H9 (cell line): ENCODE measurements at regions not wholly inside any gene's neighbourhood (a gene's known extent, or its start where the extent isn't known, plus 50 kb on each side); places are given as distances from the start of the nearest gene placed in this dataset.

ENCODE experiments used
- DNase-seq: peaks from one replicate; pipeline ENCODE4 v3.0.0-alpha.2; 2017
- H2AFZ ChIP-seq: one replicate; pipeline ENCODE4 v1.6.1; 2013; ENCODE audit warnings: mild to moderate bottlenecking, low read length, control low read depth, moderate library complexity
- H2AK5ac ChIP-seq: 2 replicates; pipeline ENCODE4 v1.6.1; 2013; ENCODE audit warnings: low read length, control low read depth, mixed read lengths; ENCODE audit not compliant: insufficient read length
- H2BK120ac ChIP-seq: one replicate; pipeline ENCODE4 v1.6.1; 2013; ENCODE audit warnings: low read depth, mild to moderate bottlenecking, low read length, control low read depth, inconsistent platforms; ENCODE audit not compliant: poor library complexity, severe bottlenecking
- H2BK12ac ChIP-seq: 2 replicates; pipeline ENCODE4 v1.6.1; 2013; ENCODE audit warnings: low read length, control low read depth, mixed read lengths, low read depth; ENCODE audit not compliant: insufficient read length
- H2BK15ac ChIP-seq: 2 replicates; pipeline ENCODE4 v1.6.1; 2013; ENCODE audit warnings: low read depth, low read length, control low read depth
- H2BK20ac ChIP-seq: one replicate; pipeline ENCODE4 v1.6.1; 2013; ENCODE audit warnings: low read depth, mild to moderate bottlenecking, low read length, control low read depth, inconsistent platforms; ENCODE audit not compliant: poor library complexity, severe bottlenecking
- H2BK5ac ChIP-seq: 2 replicates; pipeline ENCODE4 v1.6.1; 2013; ENCODE audit warnings: low read length, control low read depth, mixed read lengths; ENCODE audit not compliant: insufficient read length
- H3K14ac ChIP-seq: 2 replicates; pipeline ENCODE4 v1.6.1; 2013; ENCODE audit warnings: low read length, control low read depth; ENCODE audit not compliant: insufficient read depth
- H3K18ac ChIP-seq: 2 replicates; pipeline ENCODE4 v1.6.1; 2013; ENCODE audit warnings: low read depth, mild to moderate bottlenecking, mixed read lengths, low read length, control low read depth; ENCODE audit not compliant: insufficient read length
- H3K23ac ChIP-seq: 2 replicates; pipeline ENCODE4 v1.6.1; 2013; ENCODE audit warnings: low read length, control low read depth, mixed read lengths, low read depth; ENCODE audit not compliant: insufficient read length
- H3K23me2 ChIP-seq: 2 replicates; pipeline ENCODE4 v1.6.1; 2013; ENCODE audit warnings: low read depth, mild to moderate bottlenecking, mixed read lengths, low read length, control low read depth; ENCODE audit not compliant: insufficient read length, poor library complexity, severe bottlenecking
- H3K27ac ChIP-seq: 2 replicates; pipeline ENCODE4 v1.5.1; 2013; ENCODE audit warnings: low read length, control low read depth, mixed read lengths, low read depth; ENCODE audit not compliant: insufficient read length
- H3K27me3 ChIP-seq: 2 replicates; pipeline ENCODE4 v1.6.1; 2013; ENCODE audit warnings: low read length, control low read depth, inconsistent platforms; ENCODE audit not compliant: insufficient read depth
- H3K4ac ChIP-seq: 2 replicates; pipeline ENCODE4 v1.6.1; 2013; ENCODE audit warnings: low read depth, mild to moderate bottlenecking, control low read depth, inconsistent platforms, low read length, moderate library complexity
- H3K4me1 ChIP-seq: 2 replicates; pipeline ENCODE4 v1.6.1; 2013; ENCODE audit warnings: low read length, control low read depth, inconsistent platforms; ENCODE audit not compliant: insufficient read depth
- H3K4me2 ChIP-seq: 2 replicates; pipeline ENCODE4 v1.6.1; 2013; ENCODE audit warnings: low read length, control low read depth, mixed read lengths; ENCODE audit not compliant: insufficient read length, insufficient read depth
- H3K56ac ChIP-seq: 2 replicates; pipeline ENCODE4 v1.6.1; 2013; ENCODE audit warnings: low read depth, mild to moderate bottlenecking, mixed read lengths, low read length, control low read depth; ENCODE audit not compliant: insufficient read length
- H3K79me1 ChIP-seq: 2 replicates; pipeline ENCODE4 v1.6.1; 2013; ENCODE audit warnings: low read depth, mild to moderate bottlenecking, moderate library complexity, low read length, control low read depth, inconsistent platforms; ENCODE audit not compliant: insufficient read depth, poor library complexity, severe bottlenecking
- H3K79me2 ChIP-seq: 2 replicates; pipeline ENCODE4 v1.6.1; 2013; ENCODE audit warnings: low read length, control low read depth, inconsistent platforms; ENCODE audit not compliant: insufficient read depth
- H3K9ac ChIP-seq: 2 replicates; pipeline ENCODE4 v1.6.1; 2013; ENCODE audit warnings: low read length, control low read depth, mixed read lengths; ENCODE audit not compliant: insufficient read length; ENCODE audit errors: extremely low read depth
- H3K9me3 ChIP-seq: one replicate; pipeline ENCODE4 v1.6.1; 2013; ENCODE audit warnings: low read depth, low read length, inconsistent platforms; ENCODE audit not compliant: control insufficient read depth
- H3T11ph ChIP-seq: one replicate; pipeline ENCODE4 v1.6.1; 2013; ENCODE audit warnings: mild to moderate bottlenecking, low read length, control low read depth, inconsistent platforms
- H4K20me1 ChIP-seq: one replicate; pipeline ENCODE4 v1.6.1; 2013; ENCODE audit not compliant: control insufficient read depth, insufficient read length, insufficient read depth
- H4K5ac ChIP-seq: 2 replicates; pipeline ENCODE4 v1.6.1; 2013; ENCODE audit warnings: low read depth, mild to moderate bottlenecking, mixed read lengths, low read length, control low read depth; ENCODE audit not compliant: insufficient read length
- H4K8ac ChIP-seq: replicated peaks from 2 replicates; pipeline ENCODE4 v1.6.1; 2013; ENCODE audit warnings: low read length, control low read depth, mixed read lengths, low read depth; ENCODE audit not compliant: insufficient read length
- H4K91ac ChIP-seq: 2 replicates; pipeline ENCODE4 v1.6.1; 2013; ENCODE audit warnings: low read depth, mild to moderate bottlenecking, moderate library complexity, mixed read lengths, low read length, control low read depth; ENCODE audit not compliant: insufficient read length
- H3K27ac Mint-ChIP-seq, 3 experiments: 2 replicates in 2 of 3; 3 replicates in 1 of 3; pipeline ENCODE4 v1.8.0; 2020 to 2021; ENCODE audit warnings: mixed read lengths in 3 of 3, mild to moderate bottlenecking in 1 of 3, moderate library complexity in 1 of 3
- H3K27me3 Mint-ChIP-seq: 2 replicates; pipeline ENCODE4 v1.8.0; 2021; ENCODE audit warnings: low read depth, mild to moderate bottlenecking, moderate library complexity, mixed read lengths
- H3K36me3 Mint-ChIP-seq, 3 experiments: 2 replicates in 2 of 3; 3 replicates in 1 of 3; pipeline ENCODE4 v1.8.0; 2020 to 2021; ENCODE audit warnings: low read depth in 3 of 3, mixed read lengths in 3 of 3; ENCODE audit not compliant: insufficient read depth in 1 of 3
- H3K4me1 Mint-ChIP-seq, 2 experiments: 2 replicates each; pipeline ENCODE4 v1.8.0; 2020; ENCODE audit warnings: mixed read lengths in 2 of 2
- H3K4me3 Mint-ChIP-seq, 2 experiments: 2 replicates in 1 of 2; 3 replicates in 1 of 2; pipeline ENCODE4 v1.8.0; 2020 to 2021; ENCODE audit warnings: mild to moderate bottlenecking in 2 of 2, mixed read lengths in 2 of 2, moderate library complexity in 1 of 2
- H3K9me3 Mint-ChIP-seq, 2 experiments: 2 replicates in 1 of 2; 3 replicates in 1 of 2; pipeline ENCODE4 v1.8.0; 2020; ENCODE audit warnings: mild to moderate bottlenecking in 2 of 2, mixed read lengths in 2 of 2, moderate library complexity in 1 of 2
- CTCF ChIP-seq: fragments of 200-600 bp; sonication (generic); conservative IDR thresholded peaks from 3 replicates; pipeline ENCODE4 v1.8.0; 2021; ENCODE audit warnings: antibody characterized with exemption, mild to moderate bottlenecking
- WGBS: extraction: QIAGEN DNeasy Blood & Tissue Kit; methylation state at CpG from one replicate; pipeline ENCODE4 v1.1.7; 2013; ENCODE audit warnings: missing lambda C conversion rate, low lambda C conversion rate, mixed read lengths; ENCODE audit not compliant: insufficient read length; ENCODE audit errors: extremely low coverage; 5-methylcytosine and 5-hydroxymethylcytosine counted together

- H2AFZ ChIP-seq: no peak overlapping the region
- no peak overlapping the region for H3T11ph ChIP-seq
- no peaks in the 10 kb centered on the region for H3K79me2 ChIP-seq
- no peak overlapping the region for H3K4me3 Mint-ChIP-seq
- H4K8ac ChIP-seq: no peak overlapping the region
- H2BK5ac ChIP-seq: no peak overlapping the region
- no CpG with 5 or more reads among the region's 1 CpG for WGBS
- peaks cover 6 to 7% of the 10 kb centered on the region in 2 experiments; a peak in 3 of 4 replicates for H3K4me1 Mint-ChIP-seq
- H2BK12ac ChIP-seq: no peak overlapping the region
- no peak overlapping the region for H3K27ac ChIP-seq
- no peak overlapping the region for H2AK5ac ChIP-seq
- no peaks in the 10 kb centered on the region for H3K4me1 ChIP-seq
- no peak overlapping the region for H3K9ac ChIP-seq
- no peak overlapping the region for H3K56ac ChIP-seq
- H3K4ac ChIP-seq: no peak overlapping the region
- H3K9me3 Mint-ChIP-seq: no peaks in the 10 kb centered on the region; a peak in 1 of 5 replicates
- H3K9me3 ChIP-seq: no peaks in the 10 kb centered on the region
- H3K18ac ChIP-seq: no peak overlapping the region
- H3K27me3 ChIP-seq: no peaks in the 10 kb centered on the region
- H3K23ac ChIP-seq: no peak overlapping the region
- no peak overlapping the region for H2BK20ac ChIP-seq
- no peaks in the 10 kb centered on the region for H3K79me1 ChIP-seq
- H3K23me2 ChIP-seq: no peaks in the 10 kb centered on the region
- DNase-seq: no peak
- H2BK120ac ChIP-seq: no peak overlapping the region
- H3K4me2 ChIP-seq: no peak overlapping the region
- H3K14ac ChIP-seq: no peak overlapping the region
- H3K27ac Mint-ChIP-seq: no peak overlapping the region
- TF ChIP-seq CTCF: no peak
- H4K20me1 ChIP-seq: no peaks in the 10 kb centered on the region
- H4K5ac ChIP-seq: no peak overlapping the region
- H3K36me3 Mint-ChIP-seq: no peaks in the 10 kb centered on the region; a peak in 1 of 7 replicates
- H3K27me3 Mint-ChIP-seq: no peaks in the 10 kb centered on the region
- no peak overlapping the region for H2BK15ac ChIP-seq
- H4K91ac ChIP-seq: no peak overlapping the region
These were observed 154.7 kb upstream of the SGK1 start for GRCh38 chr6:134472661-134473060.
